IPS-NIHi11 (cell line): ENCODE measurements at regions not wholly inside any gene's neighbourhood (a gene's known extent, or its start where the extent isn't known, plus 50 kb on each side); places are given as distances from the start of the nearest gene placed in this dataset.

Source experiments
- DNase-seq: peaks from one replicate; pipeline ENCODE4 v3.0.0; 2012; ENCODE audit warnings: mixed read lengths, low spot score

- no peak for DNase-seq
Observed at GRCh38 chr5:172588380-172588779, 52.7 kb upstream of the NEURL1B start.

GRCh38 chr5:172587061-172587405 is 54.0 kb upstream of the NEURL1B start:
- DNase-seq, result no peak

- DNase-seq, result peak; percentile 56
Observed at GRCh38 chr5:172586125-172587060, 54.7 kb upstream of the NEURL1B start.

DNA sequence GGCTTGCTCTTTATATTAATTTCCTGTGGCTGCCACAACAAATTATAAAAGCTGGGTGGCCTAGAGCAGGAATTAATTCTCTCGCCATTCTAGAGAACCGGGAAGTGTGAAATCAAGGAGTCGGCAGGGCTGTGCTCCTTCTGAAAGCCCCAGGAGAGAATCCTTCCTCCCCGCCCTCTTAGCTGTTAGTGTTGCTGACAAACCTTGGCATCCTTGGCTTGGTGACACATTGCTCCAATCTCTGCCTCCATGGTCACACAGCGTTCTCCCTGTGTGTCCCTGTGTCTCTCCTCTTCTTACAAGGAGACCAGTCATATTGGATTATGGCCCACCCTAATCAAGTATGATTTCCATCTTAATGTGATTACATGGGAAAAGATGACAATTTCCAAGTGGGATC is 55.9 kb upstream of the NEURL1B start:
- no peak for DNase-seq

GRCh38 chr5:172584638-172585037 is 56.4 kb upstream of the NEURL1B start:
- DNase-seq, result no peak

- no peak for DNase-seq
Observed at GRCh38 chr5:172583931-172584511, 57.0 kb upstream of the NEURL1B start.

DNA sequence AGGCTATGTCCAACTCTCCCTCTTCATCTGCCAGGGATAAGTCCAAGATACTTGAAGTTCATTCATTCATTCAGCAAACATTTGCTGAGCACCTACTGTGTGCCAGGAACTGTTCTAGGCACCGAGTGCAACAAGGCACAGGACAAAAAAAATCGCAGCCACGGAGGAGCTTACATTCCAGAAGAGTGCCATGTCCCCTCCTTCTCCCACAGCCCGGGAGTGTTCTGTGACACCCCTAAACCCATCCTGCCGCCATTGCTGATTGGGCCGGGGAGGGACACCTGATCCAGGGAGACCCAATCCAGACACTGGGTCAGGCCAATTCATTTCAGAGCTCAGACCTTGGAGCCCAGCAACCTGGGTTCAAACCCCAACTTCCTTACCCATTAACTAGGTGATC is 58.1 kb upstream of the NEURL1B start:
- no peak for DNase-seq

- no peak for DNase-seq
Observed at GRCh38 chr5:172581315-172581714, 59.7 kb upstream of the NEURL1B start.

GRCh38 chr5:172579403-172579990 is 61.6 kb upstream of the NEURL1B start:
- no peak for DNase-seq

- no peak for DNase-seq
Observed at GRCh38 chr5:172577267-172577909, 63.7 kb upstream of the NEURL1B start.

- no peak for DNase-seq
Observed at GRCh38 chr5:172575816-172576545, 65.1 kb upstream of the NEURL1B start.

DNA sequence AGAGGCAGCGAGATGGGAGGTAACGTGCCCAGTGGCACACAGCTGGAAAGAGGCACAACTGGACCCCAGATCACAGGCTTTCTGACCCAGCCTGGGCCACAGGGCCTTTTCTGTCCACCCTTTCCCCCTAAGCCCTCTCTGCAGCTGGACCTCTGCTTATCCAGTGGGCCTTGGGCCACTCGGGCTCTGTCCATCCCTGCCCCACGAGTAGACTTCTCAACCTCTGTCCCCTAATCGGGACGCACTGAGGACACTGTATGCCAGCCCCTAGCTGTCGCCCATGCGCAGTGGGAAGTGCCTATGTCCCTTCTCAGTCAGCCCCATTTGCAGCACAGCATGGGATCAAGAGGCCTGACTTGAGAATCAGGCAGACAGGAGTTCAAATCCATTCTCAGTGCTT is 65.6 kb upstream of the NEURL1B start:
- no peak for DNase-seq

DNA sequence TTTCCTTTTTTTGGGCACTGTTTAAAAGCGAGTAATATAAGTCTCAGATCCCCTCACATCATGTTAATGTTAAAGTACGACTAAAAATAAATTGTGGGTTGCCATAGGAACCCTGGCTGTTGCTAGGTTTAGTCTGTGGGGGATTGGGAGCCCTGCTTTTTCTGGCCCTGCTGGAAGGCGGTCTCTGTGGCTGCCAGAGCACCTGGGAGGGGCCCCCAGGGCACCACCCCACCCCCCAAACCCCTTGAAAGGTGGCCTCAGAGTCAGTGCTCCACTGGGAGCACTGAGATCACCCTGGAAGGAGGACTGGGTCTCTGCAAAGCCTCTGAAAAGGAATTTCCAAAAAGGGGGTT is 66.2 kb upstream of the NEURL1B start:
- no peak for DNase-seq

- DNase-seq, result no peak
Observed at GRCh38 chr5:172573986-172574870, 66.8 kb upstream of the NEURL1B start.

DNA sequence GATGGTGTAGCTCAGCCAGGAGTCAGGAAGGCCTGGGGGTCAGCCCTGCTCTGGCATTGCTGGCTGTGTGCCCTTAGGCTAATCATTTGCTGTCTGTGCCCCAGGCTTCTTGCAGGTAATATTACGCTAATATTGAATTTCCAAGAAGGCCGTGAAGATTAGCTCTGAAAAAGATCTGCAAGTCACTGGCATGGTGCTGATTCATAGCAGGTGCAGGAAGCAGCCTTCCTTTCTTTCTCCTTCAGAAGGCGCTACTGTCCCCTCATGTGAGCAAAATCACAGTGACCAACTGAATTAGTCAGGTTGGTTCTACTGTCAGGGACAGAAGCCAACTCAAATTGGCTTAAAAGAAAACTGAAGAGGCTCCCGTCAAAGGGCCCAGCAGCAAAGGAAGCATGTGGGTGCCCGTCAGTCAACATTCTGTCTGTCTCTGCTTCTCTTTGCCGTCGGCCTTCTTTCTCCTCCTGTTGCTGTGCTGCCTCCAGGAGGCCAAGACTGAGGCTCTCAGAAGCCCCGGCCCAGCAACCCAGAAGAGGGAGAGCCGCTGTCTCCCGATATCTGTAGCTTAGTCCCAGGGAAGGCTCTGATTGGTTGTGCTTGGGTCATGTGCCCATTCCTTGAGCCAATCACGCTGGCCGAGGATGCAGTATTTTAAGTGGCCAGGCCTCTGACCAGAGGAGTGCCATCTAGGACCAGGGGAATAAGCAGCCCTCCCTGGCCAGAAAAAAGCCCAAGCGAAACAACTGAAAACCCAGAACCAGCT is 67.8 kb upstream of the NEURL1B start:
- peak; percentile 45 for DNase-seq

GRCh38 chr5:172572440-172572839 is 68.6 kb upstream of the NEURL1B start:
- no peak for DNase-seq

DNA sequence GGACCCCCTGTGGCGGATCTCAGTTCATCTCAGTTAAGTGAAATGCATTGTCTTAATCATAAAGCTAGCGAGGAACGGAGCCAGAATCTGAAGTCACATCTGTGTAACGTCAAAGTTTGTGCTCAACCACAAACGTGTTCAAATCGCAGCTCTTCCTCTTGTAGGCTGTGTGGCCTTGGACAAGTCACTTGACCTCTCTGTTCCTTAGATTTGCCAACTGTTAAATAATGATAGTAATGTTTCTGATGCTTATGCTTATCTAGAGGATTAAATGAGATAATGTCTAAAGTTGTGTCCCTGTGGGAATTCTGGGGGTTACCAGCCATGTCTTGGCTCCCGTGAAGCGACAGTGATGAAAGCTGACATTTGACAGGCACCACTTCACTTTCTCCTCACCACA is 69.2 kb upstream of the NEURL1B start:
- no peak for DNase-seq

DNA sequence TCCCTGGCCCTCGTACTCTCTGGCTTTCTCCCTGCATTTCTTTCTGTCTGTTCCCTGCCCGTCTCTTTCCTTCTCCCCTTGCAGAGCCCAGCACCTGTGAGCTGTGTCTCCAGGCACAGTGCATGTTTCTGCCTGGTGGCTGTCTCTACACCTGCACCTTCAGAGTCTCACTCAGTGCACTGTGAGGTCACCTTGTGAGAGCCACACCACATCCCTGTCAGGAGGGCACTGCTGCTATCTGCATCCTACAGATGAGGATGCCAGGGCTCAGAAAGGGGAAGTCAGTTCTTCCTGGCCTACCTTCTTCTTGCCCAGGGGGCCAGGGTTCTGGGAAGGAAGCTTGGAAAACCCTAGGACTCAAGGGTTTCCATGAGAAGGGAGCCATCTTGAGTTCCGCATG is 69.7 kb upstream of the NEURL1B start:
- peak; percentile 37 for DNase-seq

DNA sequence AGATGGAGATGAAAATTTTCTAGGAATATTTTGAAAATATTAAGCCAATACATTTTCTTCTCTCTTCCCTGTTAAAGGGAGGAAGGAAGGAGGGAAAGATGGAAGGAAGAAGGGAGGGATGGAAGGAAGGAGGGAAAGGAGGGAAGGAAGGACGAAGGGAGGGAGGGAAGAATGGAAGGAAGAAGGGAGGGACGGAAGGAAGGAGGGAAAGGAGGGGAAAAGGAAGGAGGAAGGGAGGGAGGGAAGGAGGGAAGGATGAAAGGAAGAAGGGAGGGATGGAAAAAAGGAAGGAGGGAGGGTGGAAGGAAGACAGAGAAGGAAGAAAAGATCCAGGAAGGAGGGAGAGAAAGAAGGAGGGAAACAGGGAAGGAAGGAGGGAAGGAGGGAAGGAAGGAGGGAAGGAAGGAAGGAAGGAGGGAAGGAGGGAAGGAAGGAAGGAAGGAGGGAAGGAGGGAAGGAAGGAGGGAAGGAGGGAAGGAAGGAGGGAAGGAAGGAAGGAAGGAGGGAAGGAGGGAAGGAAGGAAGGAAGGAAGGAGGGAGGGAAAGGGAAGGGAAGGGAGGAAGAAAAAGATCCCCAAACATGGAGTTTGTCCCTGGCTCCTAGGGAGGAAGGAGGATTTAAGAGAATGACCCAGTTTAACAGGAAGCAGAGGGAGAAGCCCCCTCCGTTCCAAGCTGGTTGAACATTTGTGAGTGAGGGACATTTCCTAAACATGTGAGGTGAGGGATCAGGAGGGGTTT is 70.3 kb upstream of the NEURL1B start:
- no peak for DNase-seq
